HUES48 (cell line): ENCODE measurements at regions not wholly inside any gene's neighbourhood (a gene's known extent, or its start where the extent isn't known, plus 50 kb on each side); places are given as distances from the start of the nearest gene placed in this dataset.
"Not testable (repeated sequence)": the region's sequence is repeated elsewhere in the genome, so short reads cannot be mapped to it uniquely, and the experiment has no call there.

Experiments
- H3K27ac ChIP-seq: one replicate; pipeline ENCODE4 v1.7.0; 2013; ENCODE audit warnings: low read depth, low read length, inconsistent platforms
- H3K27me3 ChIP-seq: 2 replicates; pipeline ENCODE4 v1.6.1; 2013; ENCODE audit warnings: mild to moderate bottlenecking, low read length; ENCODE audit not compliant: control insufficient read depth, insufficient read depth
- H3K36me3 ChIP-seq: 2 replicates; pipeline ENCODE4 v1.6.1; 2013; ENCODE audit warnings: low read length; ENCODE audit not compliant: control insufficient read depth, insufficient read depth
- H3K4me1 ChIP-seq: 2 replicates; pipeline ENCODE4 v1.6.1; 2013; ENCODE audit warnings: mild to moderate bottlenecking, low read length; ENCODE audit not compliant: control insufficient read depth, insufficient read depth
- H3K4me3 ChIP-seq: 2 replicates; pipeline ENCODE4 v1.5.1; 2013; ENCODE audit warnings: mild to moderate bottlenecking, low read depth, low read length
- H3K9ac ChIP-seq: 2 replicates; pipeline ENCODE4 v1.6.1; 2013; ENCODE audit warnings: mild to moderate bottlenecking, low read depth, low read length, moderate library complexity
- H3K9me3 ChIP-seq: 2 replicates; pipeline ENCODE4 v1.6.1; 2013; ENCODE audit warnings: low read length; ENCODE audit not compliant: control insufficient read depth, insufficient read depth

- no peaks in the 10 kb centered on the region for H3K27me3 ChIP-seq
- peaks cover 50% of the 10 kb centered on the region for H3K9me3 ChIP-seq
- H3K9ac ChIP-seq: no peak overlapping the region
These were observed 119.4 kb upstream of the FOXD4L5 start for GRCh38 chr9:65404232-65405006.

GRCh38 chr9:65403721-65404120, 118.7 kb upstream of the FOXD4L5 start:
- Histone ChIP-seq H3K9me3 (peaks cover 46% of the 10 kb centered on the region), H3K4me3 (no peak overlapping the region), H3K4me1 (no peaks in the 10 kb centered on the region), H3K27ac (no peak overlapping the region), H3K9ac (no peak overlapping the region), H3K36me3 (no peaks in the 10 kb centered on the region), H3K27me3 (no peaks in the 10 kb centered on the region)

More at GRCh38 chr9:65404232-65405006, 119.4 kb upstream of the FOXD4L5 start:
- H3K4me3 ChIP-seq: no peak overlapping the region
- H3K27ac ChIP-seq: no peak overlapping the region
- no peaks in the 10 kb centered on the region for H3K4me1 ChIP-seq
- H3K36me3 ChIP-seq: no peaks in the 10 kb centered on the region

GRCh38 chr9:65403072-65403471, 118.1 kb upstream of the FOXD4L5 start:
- H3K9me3 ChIP-seq: peaks cover 43% of the 10 kb centered on the region

GRCh38 chr9:65402206-65402870, 117.3 kb upstream of the FOXD4L5 start:
- H3K9me3 ChIP-seq: peaks cover 36% of the 10 kb centered on the region
- not testable (repeated sequence) for H3K27me3 ChIP-seq, H3K4me3 ChIP-seq, H3K27ac ChIP-seq, H3K9ac ChIP-seq, H3K4me1 ChIP-seq, H3K36me3 ChIP-seq

More at GRCh38 chr9:65403072-65403471, 118.1 kb upstream of the FOXD4L5 start:
- H3K9ac ChIP-seq, H3K27ac ChIP-seq, H3K27me3 ChIP-seq, H3K4me1 ChIP-seq, H3K4me3 ChIP-seq, H3K36me3 ChIP-seq: not testable (repeated sequence)

GRCh38 chr9:65401456-65402045, 116.5 kb upstream of the FOXD4L5 start:
- H3K9ac ChIP-seq, H3K4me1 ChIP-seq, H3K27ac ChIP-seq, H3K36me3 ChIP-seq, H3K4me3 ChIP-seq, H3K27me3 ChIP-seq: not testable (repeated sequence)
- H3K9me3 ChIP-seq: peaks cover 37% of the 10 kb centered on the region

GRCh38 chr9:65400886-65401285, 115.9 kb upstream of the FOXD4L5 start:
- no peak overlapping the region for H3K4me3 ChIP-seq
- no peaks in the 10 kb centered on the region for H3K4me1 ChIP-seq
- H3K9me3 ChIP-seq: peaks cover 32% of the 10 kb centered on the region
- no peaks in the 10 kb centered on the region for H3K36me3 ChIP-seq
- H3K27me3 ChIP-seq: no peaks in the 10 kb centered on the region
- no peak overlapping the region for H3K27ac ChIP-seq
- H3K9ac ChIP-seq: no peak overlapping the region

GRCh38 chr9:65397763-65398719, 113.0 kb upstream of the FOXD4L5 start:
- not testable (repeated sequence) for H3K4me1 ChIP-seq, H3K27me3 ChIP-seq, H3K27ac ChIP-seq, H3K36me3 ChIP-seq, H3K9ac ChIP-seq, H3K4me3 ChIP-seq
- H3K9me3 ChIP-seq: peaks cover 22% of the 10 kb centered on the region

- H3K36me3 ChIP-seq, H3K9ac ChIP-seq, H3K4me3 ChIP-seq, H3K27me3 ChIP-seq, H3K4me1 ChIP-seq, H3K27ac ChIP-seq: not testable (repeated sequence)
- peaks cover 21% of the 10 kb centered on the region for H3K9me3 ChIP-seq
These were observed 112.2 kb upstream of the FOXD4L5 start for GRCh38 chr9:65397226-65397625.

- not testable (repeated sequence) for H3K27ac ChIP-seq, H3K9ac ChIP-seq, H3K4me3 ChIP-seq, H3K36me3 ChIP-seq, H3K27me3 ChIP-seq, H3K4me1 ChIP-seq
- peaks cover 18% of the 10 kb centered on the region for H3K9me3 ChIP-seq
These were observed 111.6 kb upstream of the FOXD4L5 start for GRCh38 chr9:65396601-65397000.

- H3K27me3 ChIP-seq, H3K36me3 ChIP-seq, H3K9ac ChIP-seq, H3K4me3 ChIP-seq, H3K27ac ChIP-seq, H3K4me1 ChIP-seq: not testable (repeated sequence)
- H3K9me3 ChIP-seq: peaks cover 15% of the 10 kb centered on the region
These were observed 110.8 kb upstream of the FOXD4L5 start for GRCh38 chr9:65395789-65396188.
